Fibroblast of skin of right biceps (primary cell): ENCODE measurements at regions not wholly inside any gene's neighbourhood (a gene's known extent, or its start where the extent isn't known, plus 50 kb on each side); places are given as distances from the start of the nearest gene placed in this dataset.
"Not testable (repeated sequence)": the region's sequence is repeated elsewhere in the genome, so short reads cannot be mapped to it uniquely, and the experiment has no call there.

ENCODE experiments used
- DNase-seq: peaks from one replicate; pipeline ENCODE4 v3.0.0-alpha.2; 2013

DNA sequence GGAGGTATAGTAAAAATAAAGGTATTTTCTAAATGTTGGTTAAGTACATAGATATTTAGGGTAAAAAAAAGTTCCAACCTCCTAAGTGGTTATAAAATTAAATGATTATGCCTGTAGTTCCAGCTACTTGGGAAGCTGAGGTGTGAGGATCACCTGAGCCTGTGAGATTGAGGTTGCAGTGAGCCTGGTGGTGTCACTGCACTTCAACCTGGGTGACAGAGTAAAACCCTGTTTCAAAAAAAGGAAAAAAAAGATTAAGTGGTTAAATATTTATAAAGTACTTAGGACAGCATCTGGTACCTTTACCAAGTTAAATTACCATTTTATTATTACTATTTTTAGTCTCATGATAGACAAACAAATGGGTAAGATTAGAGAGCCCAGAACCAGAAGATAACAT, 1801.0 kb downstream of the C4orf33 start:
- DNase-seq = no peak

DNA sequence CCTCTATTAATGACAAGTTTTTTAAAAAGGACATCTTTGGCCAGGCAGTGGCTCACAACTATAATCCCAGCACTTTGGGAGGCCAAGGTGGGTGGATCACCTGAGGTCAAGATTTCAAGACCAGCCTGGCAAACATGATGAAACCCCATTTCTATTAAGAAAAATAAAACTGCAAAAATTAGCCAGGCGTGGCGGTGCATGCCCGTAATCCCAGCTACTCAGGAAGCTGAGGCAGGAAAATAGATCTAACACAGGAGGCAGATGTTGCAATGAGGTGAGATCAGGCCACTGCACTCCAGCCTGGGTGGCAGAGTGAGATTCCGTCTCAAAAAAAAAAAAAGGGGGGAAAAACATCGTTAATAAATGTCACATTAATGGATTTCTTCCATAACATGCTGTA, 1805.4 kb downstream of the C4orf33 start:
- no peak for DNase-seq

DNA sequence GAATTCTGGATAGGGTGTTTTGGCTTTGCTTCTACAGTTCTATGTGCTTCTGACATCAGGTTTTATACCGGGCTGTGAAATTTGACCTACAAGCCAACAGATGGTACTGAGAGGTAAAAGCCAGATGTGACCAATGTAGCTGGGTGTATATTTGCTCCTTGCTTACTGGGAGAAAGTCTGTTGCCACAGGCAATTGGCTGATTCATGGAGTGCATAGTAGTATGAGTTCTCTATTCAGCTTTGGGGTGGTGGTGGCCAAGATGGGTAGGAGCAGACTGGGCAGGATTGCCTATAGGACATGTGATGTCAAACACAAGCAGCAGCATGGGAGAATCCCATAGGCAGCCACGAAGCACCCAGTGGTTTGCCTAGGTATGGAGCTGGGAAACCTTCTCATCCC, 1827.0 kb downstream of the C4orf33 start:
- no peak for DNase-seq

DNA sequence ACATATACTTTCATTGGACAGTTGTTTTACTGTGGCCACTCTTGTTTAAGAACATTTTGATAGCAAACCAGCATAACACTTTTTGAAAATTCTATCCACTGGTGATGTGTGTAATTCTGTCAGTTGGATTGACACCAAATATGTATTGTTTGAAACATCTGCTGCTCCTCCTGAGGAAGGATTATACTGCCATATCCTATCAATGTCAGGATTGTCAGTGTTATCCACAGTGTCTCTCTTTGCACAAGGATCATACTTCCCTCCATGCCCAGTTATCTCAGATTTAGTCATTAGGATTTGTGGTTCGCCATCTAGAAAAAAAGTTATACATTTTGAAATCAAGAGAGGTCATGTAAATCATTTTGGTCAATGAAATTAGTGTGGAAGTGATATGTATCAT, 1859.6 kb downstream of the C4orf33 start:
- no peak for DNase-seq

DNA sequence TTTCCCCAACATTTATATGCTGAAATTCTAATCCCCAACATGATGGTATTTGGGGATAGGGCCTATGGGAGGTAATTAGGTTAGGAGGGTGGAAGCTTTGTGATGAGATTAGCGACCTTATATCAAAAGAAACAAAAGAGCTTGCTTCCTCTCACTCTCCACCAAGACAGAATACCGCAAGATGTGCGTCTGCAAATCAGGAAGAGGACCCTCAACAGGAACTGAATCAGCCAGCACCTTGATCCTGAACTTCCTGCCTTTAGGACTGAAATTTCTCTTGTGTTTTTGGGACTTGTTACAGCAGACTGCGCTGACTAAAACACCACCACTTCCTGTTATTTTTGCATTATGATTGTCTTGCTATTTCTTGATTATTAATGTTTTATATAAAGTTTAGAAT, 1889.4 kb downstream of the C4orf33 start:
- no peak for DNase-seq

DNA sequence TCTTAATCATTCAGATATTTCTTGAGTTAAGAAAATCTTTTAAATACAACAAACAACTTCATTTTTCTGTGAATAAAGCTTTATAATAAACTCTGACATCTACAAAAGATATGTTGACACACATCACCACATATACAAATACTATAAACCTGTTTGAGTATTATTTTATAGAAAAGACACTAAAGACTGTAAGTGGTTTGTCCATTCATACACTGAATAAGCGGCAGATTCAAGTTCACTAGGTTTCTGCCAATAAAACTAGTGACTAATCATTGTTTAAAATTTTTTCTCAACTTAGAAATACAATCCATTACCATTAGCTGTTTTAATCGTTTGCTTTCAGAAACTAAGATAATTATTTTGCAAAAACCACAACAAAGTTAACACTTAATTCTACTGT, 1900.0 kb downstream of the C4orf33 start:
- no peak for DNase-seq

DNA sequence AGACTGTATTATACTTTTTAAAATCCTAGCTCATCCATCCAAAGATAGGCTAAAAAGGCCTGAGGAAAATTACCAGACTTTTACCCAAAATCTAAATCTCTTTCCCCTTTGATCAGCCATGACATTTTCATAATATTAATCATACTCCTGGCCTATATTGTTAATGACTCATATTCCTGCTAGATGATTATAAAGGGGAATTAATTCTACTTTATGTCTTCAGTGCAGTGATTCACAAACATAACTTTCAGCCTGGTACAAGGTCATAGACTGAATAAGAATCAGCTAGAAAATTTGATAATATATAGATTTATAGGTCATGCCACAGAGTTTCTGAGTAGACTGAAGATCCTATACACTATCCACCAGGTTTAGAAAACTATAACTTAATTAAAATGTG, 1905.4 kb downstream of the C4orf33 start:
- DNase-seq = peak; percentile 29

DNA sequence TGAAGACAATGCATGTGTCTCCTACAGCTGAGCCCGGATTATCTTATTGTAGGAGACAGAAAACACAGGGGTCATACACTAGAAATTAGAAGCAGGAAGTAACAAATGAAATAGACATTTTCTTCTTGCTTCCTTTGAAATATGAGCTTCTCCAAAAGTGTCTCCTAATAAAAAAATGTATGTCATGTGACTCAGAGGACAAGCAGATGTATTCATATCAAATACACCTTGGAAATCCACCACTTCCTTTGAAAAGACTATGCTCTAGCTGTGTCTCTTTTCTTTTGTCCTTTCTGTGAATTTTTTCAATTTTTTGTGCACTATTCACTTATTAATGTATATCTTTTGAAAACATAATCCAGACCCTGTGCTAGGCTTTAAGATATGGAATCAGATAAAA, 1906.2 kb downstream of the C4orf33 start:
- peak; percentile 3 for DNase-seq

DNA sequence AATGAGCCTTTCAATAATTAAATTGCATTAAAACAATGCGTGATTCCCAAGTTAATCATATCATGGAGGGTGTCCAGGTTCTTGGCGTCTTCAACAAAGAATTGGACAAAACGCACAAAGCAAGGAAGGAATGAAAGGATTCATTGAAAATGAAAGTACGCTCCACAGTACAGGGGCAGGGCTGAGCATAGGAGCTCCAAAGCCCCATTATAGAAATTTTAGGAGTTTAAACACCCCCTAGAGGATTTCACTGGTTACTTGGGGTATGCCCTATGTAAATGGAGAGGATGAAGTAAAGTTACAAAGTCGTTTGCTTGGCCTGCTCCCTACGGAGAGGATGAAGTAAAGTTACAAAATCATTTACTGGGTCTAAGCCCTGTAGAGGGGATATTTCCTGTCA, 1910.4 kb downstream of the C4orf33 start:
- no peak for DNase-seq

DNA sequence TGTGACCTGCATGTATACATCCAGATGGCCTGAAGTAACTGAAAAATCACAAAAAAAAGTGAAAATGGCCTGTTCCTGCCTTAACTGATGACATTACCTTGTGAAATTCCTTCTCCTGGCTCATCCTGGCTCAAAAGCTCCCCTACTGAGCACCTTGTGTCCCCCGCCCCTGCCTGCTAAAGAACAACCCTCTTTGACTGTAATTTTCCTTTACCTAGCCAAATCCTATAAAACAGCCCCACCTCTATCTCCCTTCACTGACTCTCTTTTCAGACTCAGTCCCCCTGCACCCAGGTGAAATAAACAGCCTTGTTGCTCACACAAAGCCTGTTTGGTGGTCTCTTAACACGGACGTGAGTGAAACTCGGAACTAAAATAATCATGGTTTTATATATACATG, 1916.0 kb downstream of the C4orf33 start:
- not testable (repeated sequence) for DNase-seq

DNA sequence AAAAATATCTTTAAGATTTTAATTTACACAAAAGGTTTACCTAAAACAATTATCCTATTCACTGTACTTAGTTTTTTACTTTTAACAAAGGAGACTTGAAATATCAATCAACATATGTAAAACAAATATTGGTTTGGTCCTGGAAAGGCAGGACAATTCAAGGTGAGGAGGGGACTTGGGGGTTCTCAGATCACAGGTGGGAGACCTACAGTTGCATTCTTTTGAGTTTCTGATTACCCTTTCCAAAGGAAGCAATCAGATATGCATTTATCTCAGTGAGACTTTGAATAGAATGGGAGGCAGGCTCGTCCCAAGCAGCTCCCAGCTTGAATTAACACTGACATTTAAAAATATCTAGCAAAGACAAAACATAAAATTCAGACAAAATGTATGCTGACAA, 1917.3 kb downstream of the C4orf33 start:
- no peak for DNase-seq

DNA sequence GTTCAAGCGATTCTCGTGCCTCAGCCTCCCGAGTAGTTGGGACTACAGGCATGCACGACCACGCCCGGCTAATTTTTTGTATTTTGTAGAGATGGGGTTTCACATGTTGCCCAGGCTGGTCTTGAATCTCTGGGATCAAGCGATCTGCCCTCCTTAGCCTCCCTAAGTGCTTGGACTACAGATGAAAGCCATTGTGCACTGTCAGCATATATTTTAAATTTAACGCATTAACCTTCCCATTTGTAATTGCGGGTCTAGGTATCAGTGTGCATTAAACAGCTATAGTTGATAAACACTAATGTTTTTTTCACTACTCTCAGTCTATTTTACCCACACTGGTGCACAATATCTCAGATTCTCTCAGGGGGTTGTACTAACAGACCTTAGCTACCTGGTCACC, 1930.8 kb downstream of the C4orf33 start:
- DNase-seq = no peak

DNA sequence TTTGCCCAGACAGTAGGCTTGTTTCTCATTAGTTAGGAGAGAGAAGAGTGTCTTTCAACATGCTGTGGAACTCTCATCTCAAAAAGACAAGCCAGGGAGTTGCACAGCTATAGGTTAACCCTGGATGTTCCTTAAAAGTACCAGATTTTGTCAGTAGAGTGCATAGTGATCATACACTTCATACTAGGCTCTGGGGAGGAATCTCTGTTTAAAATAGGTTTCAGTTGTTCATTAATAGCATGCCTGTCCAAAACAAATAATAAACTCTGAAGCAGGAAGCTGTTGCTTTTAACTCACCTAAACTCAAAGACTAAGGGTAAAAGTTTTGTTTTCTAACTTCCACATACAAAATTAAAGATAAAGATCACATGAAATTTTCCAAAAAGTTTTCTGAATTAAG, 1948.4 kb downstream of the C4orf33 start:
- DNase-seq = no peak

DNA sequence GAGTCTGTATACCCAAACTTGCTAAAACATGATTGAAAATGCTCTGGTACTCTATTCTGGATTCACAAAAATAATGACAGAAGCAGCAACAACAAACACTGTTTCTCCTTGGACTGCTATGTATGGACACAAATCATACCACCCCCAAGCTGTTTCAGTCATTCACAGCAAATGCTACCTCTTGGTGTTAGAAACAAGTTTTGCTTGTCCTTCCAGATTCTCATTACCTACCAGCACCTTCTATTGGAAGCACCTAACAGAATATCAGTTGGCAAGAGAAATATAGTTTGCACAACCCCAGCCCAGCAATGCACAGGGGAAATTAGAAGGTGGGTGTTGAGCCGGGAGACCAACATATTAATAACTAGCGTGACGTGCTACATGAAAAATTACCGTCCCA, 1950.9 kb downstream of the C4orf33 start:
- no peak for DNase-seq

DNA sequence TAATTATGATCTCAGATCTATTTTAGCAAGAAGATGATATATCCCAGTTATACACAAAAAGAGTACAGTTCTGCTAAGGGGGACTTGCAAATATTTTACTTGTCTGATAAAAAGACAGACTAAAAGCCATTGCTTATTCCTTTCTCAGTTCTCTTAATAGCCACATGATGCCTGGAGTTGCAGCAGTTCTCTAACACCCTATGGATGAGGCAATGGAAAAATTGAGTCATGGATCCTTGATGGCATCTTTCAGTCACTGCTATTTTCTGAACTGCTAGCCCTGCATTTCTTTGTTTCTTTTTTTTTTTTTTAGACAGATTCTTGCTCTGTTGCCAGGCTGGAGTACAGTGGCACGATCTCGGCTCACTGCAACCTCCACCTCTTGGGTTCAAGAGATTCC, 1956.7 kb downstream of the C4orf33 start:
- DNase-seq = no peak

DNA sequence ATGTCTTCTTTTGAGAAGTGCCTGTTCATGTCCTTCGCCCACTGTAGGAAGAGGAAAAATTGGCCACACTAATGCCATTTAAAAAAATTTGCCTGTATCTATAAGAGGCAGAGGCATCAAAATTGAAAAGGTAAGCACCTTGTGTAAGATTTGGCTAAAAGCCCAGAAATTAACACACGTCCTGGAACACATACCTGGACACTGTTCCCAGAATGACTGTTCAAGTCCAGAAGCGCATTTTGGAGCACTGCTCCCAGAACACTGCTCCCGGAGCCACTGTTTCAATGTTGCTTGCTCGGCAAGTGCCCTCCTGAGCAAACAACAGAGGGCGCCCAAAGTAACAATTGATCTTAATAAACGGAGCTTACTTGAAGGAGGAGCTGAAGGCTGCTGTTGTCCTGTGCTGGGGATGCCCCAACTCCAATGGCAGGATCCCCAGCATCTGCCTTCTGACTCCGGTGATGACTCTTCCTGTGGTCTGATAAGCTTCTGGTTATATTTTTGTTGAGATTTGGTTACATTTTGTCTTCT, 1958.6 kb downstream of the C4orf33 start:
- DNase-seq = no peak

DNA sequence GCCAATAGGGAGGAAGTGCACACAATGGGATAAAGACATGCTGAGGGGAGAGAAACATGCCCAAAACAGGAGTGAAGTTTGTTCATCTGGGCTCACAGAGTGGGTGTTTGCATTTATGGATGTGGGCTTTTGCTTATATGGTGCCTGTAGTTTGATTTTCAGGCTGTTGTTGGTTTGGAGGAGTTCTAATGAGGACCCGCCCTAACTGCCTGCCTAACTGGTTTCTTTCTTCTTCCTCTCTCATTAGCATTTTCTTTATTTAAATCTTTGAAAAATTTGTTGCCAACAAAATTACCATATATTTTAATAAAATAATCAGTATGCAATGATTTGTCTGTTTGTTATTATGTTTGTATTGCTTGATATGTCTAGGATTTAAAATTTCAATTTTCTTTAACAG, 1965.8 kb downstream of the C4orf33 start:
- DNase-seq = no peak

DNA sequence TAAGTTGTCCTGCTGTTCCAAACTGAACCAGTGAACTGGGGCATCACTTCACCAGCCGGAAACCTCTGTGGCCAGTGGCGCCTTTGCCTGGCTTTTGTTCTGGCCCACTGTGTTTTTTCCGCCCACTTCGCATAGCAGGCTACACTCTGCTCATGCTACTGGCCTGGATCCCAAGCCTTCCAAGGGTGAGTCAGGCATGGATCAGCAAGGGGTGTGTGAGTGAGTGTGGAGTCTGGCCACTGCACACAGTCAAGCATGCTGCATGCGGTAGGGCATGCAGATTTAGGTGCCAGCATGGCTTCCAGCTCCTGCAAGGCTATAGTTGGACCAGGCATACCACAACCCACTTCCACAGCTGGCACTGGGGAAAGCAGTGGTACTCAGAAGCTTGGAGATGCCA, 1967.9 kb downstream of the C4orf33 start:
- no peak for DNase-seq

DNA sequence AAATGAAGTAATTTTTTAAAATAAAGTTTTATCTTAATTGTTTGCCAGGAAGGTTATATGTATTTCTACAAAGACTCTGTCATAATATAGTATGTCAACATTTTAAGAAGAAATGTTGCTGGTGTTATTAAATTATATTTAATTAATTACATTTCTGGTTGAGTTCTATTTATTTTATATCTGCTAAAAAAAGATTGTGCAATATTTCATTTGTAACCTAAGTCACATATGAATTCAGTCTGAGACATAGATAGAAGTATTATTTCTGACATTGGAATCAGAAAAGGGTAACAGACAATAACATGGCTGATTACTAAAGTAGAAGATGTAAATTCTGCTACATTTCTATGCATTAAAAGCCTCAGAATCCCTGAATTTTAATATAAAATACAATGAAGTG, 1985.1 kb downstream of the C4orf33 start:
- no peak for DNase-seq

DNA sequence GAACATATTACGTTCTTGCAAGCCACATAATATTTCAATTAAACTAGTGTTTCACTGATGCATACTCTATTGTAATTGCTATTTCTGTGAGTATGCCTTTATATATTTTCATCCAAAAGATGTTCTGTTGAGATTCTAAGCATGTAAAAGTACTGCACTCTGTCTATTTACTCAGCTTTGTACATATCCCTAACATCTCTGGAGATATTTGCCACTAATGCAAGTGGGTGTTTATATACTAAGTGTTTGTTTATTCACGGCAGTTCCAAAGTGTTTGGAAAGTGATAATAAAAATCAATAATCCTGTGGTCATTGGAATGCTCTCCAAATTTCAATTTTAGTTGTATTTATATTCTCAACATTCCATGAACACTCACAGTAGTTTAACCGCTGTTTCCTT, 1989.0 kb downstream of the C4orf33 start:
- DNase-seq = no peak

DNA sequence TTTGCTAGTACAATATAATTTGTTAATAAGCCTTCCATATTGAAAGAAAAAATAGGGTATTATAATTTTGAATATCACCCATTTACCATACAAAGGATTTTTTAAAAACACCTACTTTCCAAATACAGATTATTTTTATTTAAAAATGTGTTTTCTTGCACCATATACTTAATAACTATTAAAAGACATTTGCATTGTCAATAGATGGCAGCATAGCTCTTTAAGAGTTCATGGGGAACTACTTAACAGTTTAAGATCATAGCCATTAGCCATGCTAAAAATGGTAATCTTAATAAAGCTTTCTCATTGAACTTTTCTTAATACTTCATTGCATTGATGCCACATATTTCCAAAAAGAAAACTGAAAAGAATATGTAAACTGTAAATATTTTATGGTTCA, 1995.9 kb downstream of the C4orf33 start:
- peak; percentile 29 for DNase-seq

DNA sequence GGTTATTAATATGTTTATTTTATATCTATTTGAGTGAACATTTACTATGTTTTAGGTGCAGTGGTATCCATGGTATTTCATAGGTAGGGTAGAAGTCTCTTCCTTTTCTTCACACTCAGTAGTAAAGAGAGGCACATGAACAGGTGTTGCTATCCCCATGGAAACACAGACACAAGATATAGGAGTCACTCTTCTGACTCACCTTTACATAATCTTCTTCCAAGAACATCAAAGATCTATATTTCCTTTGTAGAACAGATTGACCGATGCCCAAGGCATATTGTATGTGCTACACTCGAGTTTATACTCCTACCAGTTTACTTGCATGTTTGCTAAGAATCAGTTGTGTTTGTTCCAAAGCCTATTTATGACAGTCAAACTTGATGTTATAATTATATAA, 1997.4 kb downstream of the C4orf33 start:
- DNase-seq = no peak

DNA sequence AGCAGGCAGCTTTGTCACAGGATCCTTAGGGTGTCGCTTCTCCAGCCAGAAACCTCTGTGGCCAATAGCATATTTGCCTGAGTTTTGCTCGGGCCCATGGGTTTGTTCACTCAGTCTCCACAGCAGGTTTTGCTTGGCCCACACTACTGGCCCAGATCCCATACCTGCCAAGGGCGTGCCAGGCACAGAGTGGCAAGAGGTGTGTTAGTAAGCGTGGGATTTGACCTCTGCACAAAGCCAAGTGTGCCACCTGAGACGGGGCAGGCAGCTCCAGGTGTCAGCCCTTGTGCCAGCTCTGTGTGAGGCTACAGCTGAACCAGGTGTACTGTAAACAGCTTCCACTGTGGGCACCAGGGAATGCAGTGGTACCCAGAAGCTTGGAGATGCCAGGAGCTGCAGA, 2003.0 kb downstream of the C4orf33 start:
- no peak for DNase-seq

DNA sequence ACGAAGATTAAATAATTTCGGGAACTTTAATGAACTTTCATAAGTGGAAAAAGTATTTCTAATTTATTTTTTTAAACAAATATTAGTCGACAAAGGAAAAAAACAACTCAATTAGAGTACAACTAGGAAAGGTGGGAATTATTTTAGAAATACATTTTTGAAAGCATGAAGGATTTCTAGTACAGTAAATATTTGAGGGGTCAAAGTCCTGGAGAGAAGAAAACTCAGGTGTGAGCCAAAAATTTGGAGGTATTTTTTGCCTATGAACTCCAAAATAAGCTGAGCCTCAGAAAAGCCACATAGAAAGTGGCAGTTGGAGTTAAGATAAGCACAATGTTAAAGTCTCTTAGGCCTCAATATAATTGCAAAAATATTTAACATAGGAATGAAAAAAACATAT, 2017.3 kb downstream of the C4orf33 start:
- no peak for DNase-seq

DNA sequence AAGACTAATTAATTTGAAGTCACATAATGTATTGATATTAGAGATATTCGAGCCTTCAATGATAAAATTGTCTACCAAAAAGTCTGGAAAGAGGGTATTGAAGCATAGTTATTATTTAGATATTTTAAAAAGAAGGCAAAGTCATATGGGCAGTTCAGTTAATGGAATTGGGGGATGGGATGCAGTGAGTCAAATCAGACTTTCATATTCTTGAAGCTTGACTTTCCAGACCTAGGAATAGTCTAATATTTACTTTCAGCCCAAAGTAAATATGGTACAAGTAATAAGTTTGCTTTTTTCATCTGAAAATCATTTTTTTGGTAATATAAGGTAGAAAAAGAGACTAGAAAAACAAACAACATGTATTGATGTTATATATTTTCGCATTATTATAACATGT, 2017.8 kb downstream of the C4orf33 start:
- no peak for DNase-seq

DNA sequence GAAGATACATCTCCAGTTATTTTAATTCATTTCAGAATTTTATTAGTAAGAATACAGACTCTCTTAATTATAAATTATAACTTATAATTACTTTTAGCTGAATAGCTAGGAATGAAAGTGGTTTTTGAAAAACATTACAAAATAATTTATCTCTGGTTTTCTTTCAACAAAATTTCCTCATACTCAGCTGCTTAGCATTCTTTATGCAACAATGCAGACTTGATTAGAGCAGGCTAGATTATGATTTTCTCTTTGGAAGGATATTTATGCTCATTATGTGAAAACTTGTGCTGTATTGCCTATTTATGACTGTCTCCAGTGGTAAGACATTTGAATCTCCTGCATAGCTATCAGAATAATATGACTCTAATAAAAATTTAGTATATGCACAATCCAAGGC, 2023.7 kb downstream of the C4orf33 start:
- DNase-seq = no peak
